Lower lobe of right lung (tissue), 2 donors: ENCODE measurements at regions not wholly inside any gene's neighbourhood (a gene's known extent, or its start where the extent isn't known, plus 50 kb on each side); places are given as distances from the start of the nearest gene placed in this dataset.

ENCODE experiments used
- ATAC-seq, 2 donors: fragments of 200-7000 bp; cut with Tn5 transposase; one replicate each; pipeline ENCODE4 v1.9.1; 2020 to 2022; ENCODE audit warnings: mild to moderate bottlenecking in 2 of 2, moderate library complexity in 2 of 2
- DNase-seq: peaks from one replicate; pipeline ENCODE4 v3.0.0-alpha.2; 2020
- H3K27ac ChIP-seq: fragments of 200-600 bp; one replicate; pipeline ENCODE4 v1.8.0; 2022
- H3K27me3 ChIP-seq: fragments of 200-600 bp; one replicate; pipeline ENCODE4 v1.8.0; 2022; ENCODE audit warnings: low read depth
- H3K36me3 ChIP-seq: fragments of 200-600 bp; one replicate; pipeline ENCODE4 v1.8.0; 2022; ENCODE audit warnings: mild to moderate bottlenecking
- H3K4me1 ChIP-seq: fragments of 200-600 bp; one replicate; pipeline ENCODE4 v1.8.0; 2022
- H3K4me3 ChIP-seq: fragments of 200-600 bp; one replicate; pipeline ENCODE4 v1.8.0; 2022; ENCODE audit warnings: mild to moderate bottlenecking
- H3K9me3 ChIP-seq: fragments of 200-600 bp; one replicate; pipeline ENCODE4 v1.8.0; 2022
- CTCF ChIP-seq: fragments of 200-600 bp; IDR thresholded peaks from one replicate; pipeline ENCODE4 v1.8.0; 2022; ENCODE audit warnings: antibody characterized with exemption, mild to moderate bottlenecking
- intact Hi-C: fragments of 100-400 bp; cut with DNase I; formaldehyde crosslinking; loops from one replicate; pipeline ENCODE4 v1.11.0; 2022
- donor health status: DM: no; HTN: yes; CAD: no; lungs with severe emphysema.

- Histone ChIP-seq H3K27ac (no peak overlapping the region), H3K9me3 (no peaks in the 10 kb centered on the region), H3K4me3 (no peak overlapping the region), H3K4me1 (no peaks in the 10 kb centered on the region), H3K27me3 (no peaks in the 10 kb centered on the region), H3K36me3 (no peaks in the 10 kb centered on the region)
- no peak for TF ChIP-seq CTCF
- intact Hi-C loops, result no loop called here
- no peak for DNase-seq
- no peak for ATAC-seq
These were observed 560.1 kb upstream of the FAT3 start for GRCh38 chr11:91664521-91664920.

GRCh38 chr11:91660036-91660435 lies 564.6 kb upstream of the FAT3 start:
- ATAC-seq (no peak), DNase-seq (no peak)
- no peak for TF ChIP-seq CTCF
- no peak overlapping the region for H3K27ac ChIP-seq
- H3K27me3 ChIP-seq, result no peaks in the 10 kb centered on the region
- no peaks in the 10 kb centered on the region for H3K36me3 ChIP-seq
- intact Hi-C loops, result no loop called here
- no peak overlapping the region for H3K4me3 ChIP-seq
- no peaks in the 10 kb centered on the region for H3K9me3 ChIP-seq
- H3K4me1 ChIP-seq, result no peaks in the 10 kb centered on the region

GRCh38 chr11:91654686-91655085 lies 569.9 kb upstream of the FAT3 start:
- H3K27ac ChIP-seq, result no peak overlapping the region
- H3K9me3 ChIP-seq, result no peaks in the 10 kb centered on the region
- no peaks in the 10 kb centered on the region for H3K27me3 ChIP-seq
- no peaks in the 10 kb centered on the region for H3K4me1 ChIP-seq
- no peak overlapping the region for H3K4me3 ChIP-seq
- ATAC-seq (no peak), DNase-seq (no peak)
- intact Hi-C loops, result no loop called here
- H3K36me3 ChIP-seq, result no peaks in the 10 kb centered on the region
- no peak for TF ChIP-seq CTCF

- intact Hi-C loops, result no loop called here
- no peak for DNase-seq
- no peak overlapping the region for H3K4me3 ChIP-seq
These were observed 571.4 kb upstream of the FAT3 start for GRCh38 chr11:91653079-91653754.

GRCh38 chr11:91650802-91651201 lies 573.8 kb upstream of the FAT3 start:
- intact Hi-C loops, result no loop called here

More at GRCh38 chr11:91653079-91653754, 571.4 kb upstream of the FAT3 start:
- Histone ChIP-seq H3K36me3 (no peaks in the 10 kb centered on the region), H3K4me1 (no peaks in the 10 kb centered on the region), H3K27me3 (no peaks in the 10 kb centered on the region), H3K27ac (no peak overlapping the region), H3K9me3 (no peaks in the 10 kb centered on the region)
- peak in 1 of 2 donors; percentile 32 for ATAC-seq
- no peak for TF ChIP-seq CTCF

More at GRCh38 chr11:91650802-91651201, 573.8 kb upstream of the FAT3 start:
- no peak for DNase-seq
- H3K9me3 ChIP-seq, result no peaks in the 10 kb centered on the region
- H3K36me3 ChIP-seq, result no peaks in the 10 kb centered on the region
- H3K4me1 ChIP-seq, result no peaks in the 10 kb centered on the region
- no peak overlapping the region for H3K4me3 ChIP-seq
- TF ChIP-seq CTCF, result no peak
- H3K27ac ChIP-seq, result no peak overlapping the region
- no peak for ATAC-seq
- H3K27me3 ChIP-seq, result no peaks in the 10 kb centered on the region
